ENCODE measurements at regions not wholly inside any gene's neighbourhood (a gene's known extent, or its start where the extent isn't known, plus 50 kb on each side); places are given as distances from the start of the nearest gene placed in this dataset.

DNA sequence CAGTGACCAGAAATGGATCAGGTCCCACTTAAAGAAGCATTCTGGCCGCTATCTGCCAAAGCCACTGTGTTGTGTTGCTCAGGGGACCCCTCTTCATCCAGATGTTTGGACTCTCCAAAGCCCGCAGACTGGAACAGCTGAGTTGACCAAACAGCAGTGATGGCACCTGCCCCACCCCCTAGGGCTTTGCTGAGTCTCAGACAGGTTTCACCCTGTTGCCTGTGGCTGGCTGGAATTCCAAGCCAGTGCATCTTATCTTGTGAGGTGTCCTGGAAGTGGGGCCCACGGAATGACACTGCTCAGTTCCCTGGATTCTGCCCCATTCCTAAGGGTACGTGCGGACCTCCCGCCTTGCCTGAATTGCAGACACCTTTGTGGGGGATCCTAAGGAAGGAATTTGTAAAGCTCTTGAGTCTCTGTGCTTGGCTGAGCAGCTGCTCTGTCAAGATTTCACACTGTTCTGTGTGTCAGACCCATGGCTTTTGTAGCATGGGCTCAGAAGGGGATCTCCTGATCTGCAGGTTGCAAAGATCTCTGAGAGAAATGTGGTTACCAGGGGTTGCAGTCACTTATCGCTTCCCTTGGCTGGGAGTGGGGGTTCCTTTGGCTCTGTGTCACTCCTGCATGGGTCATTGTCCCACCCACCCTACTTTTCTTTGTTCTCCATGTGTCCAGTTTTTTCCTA, 1707.9 kb upstream of the PCDH10 start:
- TF ChIP-seq CTCF (IDR thresholded peaks at IDR 0.05) (no peak), POLR2A (IDR thresholded peaks at IDR 0.05) (no peak)

Measured in testis (tissue), 2 donors.